Spleen (tissue), 11 donors: ENCODE measurements at regions not wholly inside any gene's neighbourhood (a gene's known extent, or its start where the extent isn't known, plus 50 kb on each side); places are given as distances from the start of the nearest gene placed in this dataset.

Experiments
- DNase-seq: peaks from one replicate; pipeline ENCODE4 v3.0.0-alpha.2; 2020
- H3K27ac ChIP-seq, 8 donors: fragments of 200-600 bp; sonication (generic) in 7 of 8; 1 replicate in 4 of 8; 2 replicates in 4 of 8; pipeline versions ENCODE4 v1.5.0 to v1.8.0; 2016 to 2021; ENCODE audit warnings: inconsistent platforms in 4 of 8, mild to moderate bottlenecking in 4 of 8, moderate library complexity in 1 of 8
- H3K27me3 ChIP-seq, 7 donors: fragments of 200-600 bp; sonication (generic) in 6 of 7; replicated peaks in 1 of 7; 1 replicate in 4 of 7; 2 replicates in 3 of 7; pipeline versions ENCODE4 v1.5.0 to v1.8.0; 2016 to 2021; ENCODE audit warnings: inconsistent platforms in 3 of 7, mild to moderate bottlenecking in 1 of 7
- H3K36me3 ChIP-seq, 6 donors: fragments of 200-600 bp; sonication (generic) in 5 of 6; 1 replicate in 4 of 6; 2 replicates in 2 of 6; pipeline versions ENCODE4 v1.5.0 to v1.8.0; 2016 to 2021; ENCODE audit warnings: inconsistent platforms in 2 of 6
- H3K4me1 ChIP-seq, 6 donors: fragments of 200-600 bp; sonication (generic) in 5 of 6; 1 replicate in 3 of 6; 2 replicates in 3 of 6; pipeline versions ENCODE4 v1.5.0 to v1.8.0; 2016 to 2021; ENCODE audit warnings: inconsistent platforms in 3 of 6
- H3K4me3 ChIP-seq, 8 donors: fragments of 200-600 bp; sonication (generic) in 7 of 8; 1 replicate in 4 of 8; 2 replicates in 4 of 8; pipeline versions ENCODE4 v1.5.0 to v1.8.0; 2016 to 2021; ENCODE audit warnings: inconsistent platforms in 4 of 8, mild to moderate bottlenecking in 4 of 8, moderate library complexity in 2 of 8
- H3K9me3 ChIP-seq, 8 donors: fragments of 200-600 bp; sonication (generic) in 7 of 8; 1 replicate in 4 of 8; 2 replicates in 4 of 8; pipeline versions ENCODE4 v1.5.0 to v1.8.0; 2016 to 2021; ENCODE audit warnings: inconsistent platforms in 4 of 8
- POLR2A ChIP-seq, 3 donors: fragments of 450-650 bp; IDR thresholded peaks; one replicate each; pipeline ENCODE4 v1.5.1; 2017; ENCODE audit warnings: antibody characterized with exemption in 3 of 3, mild to moderate bottlenecking in 1 of 3
- POLR2AphosphoS5 ChIP-seq, 3 donors: sonication (generic); formaldehyde crosslinking; IDR thresholded peaks; one replicate each; pipeline ENCODE4 v1.5.1; 2017; ENCODE audit warnings: antibody characterized with exemption in 3 of 3
- WGBS, 5 donors: extraction: QIAGEN DNeasy Blood & Tissue Kit in 3 of 5; methylation state at CpG; one replicate each; pipeline versions ENCODE4 v1.1.5 to v1.1.7; 2013 to 2018; 5-methylcytosine and 5-hydroxymethylcytosine counted together
- intact Hi-C: fragments of 100-400 bp; cut with DNase I; formaldehyde crosslinking; loops from one replicate; pipeline ENCODE4 v1.15.0; 2023; ENCODE audit warnings: low total_unique reads
- TF ChIP-seq, protein P1 (sequence below), 11 experiments: fragments of 200-600 bp in 7 of 11; fragments of 450-650 bp in 4 of 11; sonication (generic) in 4 of 11; IDR thresholded peaks in 8 of 11; conservative IDR thresholded peaks in 3 of 11; 1 replicate in 7 of 11; 2 replicates in 4 of 11; pipeline versions ENCODE4 v1.4.0 to v1.8.0; 2016 to 2021; ENCODE audit warnings: antibody characterized with exemption in 11 of 11, inconsistent platforms in 4 of 11, mild to moderate bottlenecking in 1 of 11
- donor health status: healthy with polysubstance abuse.
- donor health status: DM: no; HTN: no; CAD: no; lungs with moderate emphysema.
- donor health status: DM: no; HTN: no; CAD: no.
- donor health status: Bipolar disorder and iron deficiency.
- donor health status: healthy.
- donor health status: DM: no; HTN: no; CAD: no.
- donor health status: DM: yes; HTN: yes; CAD: no.

DNA sequence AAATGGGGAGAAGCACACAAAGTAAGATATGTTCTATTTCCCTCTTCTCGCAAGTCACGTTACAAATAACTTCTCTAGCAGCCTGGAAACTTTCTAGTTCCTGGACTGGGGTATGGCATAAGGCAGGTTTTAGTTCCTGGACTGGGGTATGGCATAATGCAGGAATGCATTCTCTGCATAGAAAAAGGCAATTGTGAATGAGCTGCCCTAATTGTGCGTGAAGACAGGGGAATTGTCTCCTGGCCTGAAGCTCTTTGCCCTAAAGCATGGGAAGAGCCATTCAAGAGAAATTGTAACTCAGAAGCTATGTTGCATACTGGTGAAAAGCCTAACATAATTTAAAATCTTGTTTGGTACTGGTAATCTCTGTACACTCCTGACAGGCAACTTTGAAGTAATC, 54.3 kb upstream of the CBLB start:
- DNase-seq = no peak
- no peak overlapping the region for H3K27ac ChIP-seq
- peaks cover 0 to 17% (median 6%) of the 10 kb centered on the region in 8 donors for H3K9me3 ChIP-seq
- no peaks in the 10 kb centered on the region for H3K36me3 ChIP-seq
- intact Hi-C loops = no loop called here
- H3K27me3 ChIP-seq = no peaks in the 10 kb centered on the region
- no peak overlapping the region for H3K4me3 ChIP-seq
- TF ChIP-seq, protein P1, sequence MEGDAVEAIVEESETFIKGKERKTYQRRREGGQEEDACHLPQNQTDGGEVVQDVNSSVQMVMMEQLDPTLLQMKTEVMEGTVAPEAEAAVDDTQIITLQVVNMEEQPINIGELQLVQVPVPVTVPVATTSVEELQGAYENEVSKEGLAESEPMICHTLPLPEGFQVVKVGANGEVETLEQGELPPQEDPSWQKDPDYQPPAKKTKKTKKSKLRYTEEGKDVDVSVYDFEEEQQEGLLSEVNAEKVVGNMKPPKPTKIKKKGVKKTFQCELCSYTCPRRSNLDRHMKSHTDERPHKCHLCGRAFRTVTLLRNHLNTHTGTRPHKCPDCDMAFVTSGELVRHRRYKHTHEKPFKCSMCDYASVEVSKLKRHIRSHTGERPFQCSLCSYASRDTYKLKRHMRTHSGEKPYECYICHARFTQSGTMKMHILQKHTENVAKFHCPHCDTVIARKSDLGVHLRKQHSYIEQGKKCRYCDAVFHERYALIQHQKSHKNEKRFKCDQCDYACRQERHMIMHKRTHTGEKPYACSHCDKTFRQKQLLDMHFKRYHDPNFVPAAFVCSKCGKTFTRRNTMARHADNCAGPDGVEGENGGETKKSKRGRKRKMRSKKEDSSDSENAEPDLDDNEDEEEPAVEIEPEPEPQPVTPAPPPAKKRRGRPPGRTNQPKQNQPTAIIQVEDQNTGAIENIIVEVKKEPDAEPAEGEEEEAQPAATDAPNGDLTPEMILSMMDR (IDR thresholded peaks at IDR 0.05 in 8 of 11, conservative IDR thresholded peaks at IDR 0.05 in 3 of 11) = no peak
- TF ChIP-seq POLR2A (IDR thresholded peaks at IDR 0.05) = no peak
- no peak for TF ChIP-seq POLR2AphosphoS5 (IDR thresholded peaks at IDR 0.05)
- H3K4me1 ChIP-seq = no peaks in the 10 kb centered on the region
- WGBS, 5 donors = 95 to 98% (median 97%) methylated on average over 3 of the region's 3 CpGs

DNA sequence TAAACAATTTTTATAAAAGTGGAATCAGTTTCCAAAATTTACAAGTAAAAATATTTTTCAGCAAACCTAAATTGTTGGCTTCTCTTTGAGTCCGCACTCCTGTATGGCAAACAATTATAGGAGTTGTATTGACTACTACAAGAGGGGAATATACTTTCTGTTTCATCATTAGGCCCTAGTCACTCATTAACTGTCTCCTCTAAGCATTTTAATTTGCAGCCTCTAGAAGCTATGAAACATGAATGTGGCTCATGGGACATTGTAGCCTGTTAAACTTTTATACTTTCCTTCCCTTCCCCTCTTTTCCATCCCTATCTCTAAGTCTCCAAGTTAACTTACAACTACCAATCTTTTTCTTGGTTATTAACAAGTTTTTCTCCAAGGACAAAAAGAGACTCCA, 58.9 kb upstream of the CBLB start:
- H3K27me3 ChIP-seq = no peaks in the 10 kb centered on the region
- WGBS, 5 donors = 93 to 100% (median 100%) methylated on average over 1 of the region's 1 CpG
- intact Hi-C loops = no loop called here
- no peak for TF ChIP-seq POLR2AphosphoS5 (IDR thresholded peaks at IDR 0.05)
- no peak for TF ChIP-seq POLR2A (IDR thresholded peaks at IDR 0.05)
- TF ChIP-seq, protein P1 (IDR thresholded peaks at IDR 0.05 in 8 of 11, conservative IDR thresholded peaks at IDR 0.05 in 3 of 11) = no peak
- H3K4me3 ChIP-seq = no peak overlapping the region
- H3K36me3 ChIP-seq = no peaks in the 10 kb centered on the region
- H3K4me1 ChIP-seq = no peaks in the 10 kb centered on the region
- no peak for DNase-seq
- H3K27ac ChIP-seq = no peak overlapping the region
- no peaks in the 10 kb centered on the region for H3K9me3 ChIP-seq

- H3K9me3 ChIP-seq = no peaks in the 10 kb centered on the region
- H3K27me3 ChIP-seq = no peaks in the 10 kb centered on the region
- 75 to 86% (median 82%) methylated on average over 3 of the region's 3 CpGs for WGBS, 5 donors
- H3K4me1 ChIP-seq = no peaks in the 10 kb centered on the region
- no peak overlapping the region for H3K27ac ChIP-seq
- DNase-seq = no peak
- no peak overlapping the region for H3K4me3 ChIP-seq
- intact Hi-C loops = no loop called here
- TF ChIP-seq POLR2AphosphoS5 (IDR thresholded peaks at IDR 0.05) (no peak), POLR2A (IDR thresholded peaks at IDR 0.05) (no peak)
- TF ChIP-seq, protein P1 (IDR thresholded peaks at IDR 0.05 in 8 of 11, conservative IDR thresholded peaks at IDR 0.05 in 3 of 11) = no peak
- no peaks in the 10 kb centered on the region for H3K36me3 ChIP-seq
Measured at GRCh38 chr3:105930733-105931132, 61.9 kb upstream of the CBLB start.

GRCh38 chr3:105931500-105931899, 62.7 kb upstream of the CBLB start:
- no peaks in the 10 kb centered on the region for H3K4me1 ChIP-seq
- intact Hi-C loops = no loop called here
- DNase-seq = no peak
- no peaks in the 10 kb centered on the region for H3K36me3 ChIP-seq
- no peaks in the 10 kb centered on the region for H3K9me3 ChIP-seq
- 76 to 82% (median 80%) methylated on average over 2 of the region's 2 CpGs for WGBS, 5 donors
- no peak overlapping the region for H3K27ac ChIP-seq
- no peak overlapping the region for H3K4me3 ChIP-seq
- H3K27me3 ChIP-seq = no peaks in the 10 kb centered on the region
- no peak for TF ChIP-seq POLR2AphosphoS5 (IDR thresholded peaks at IDR 0.05)

GRCh38 chr3:105933871-105934270, 65.1 kb upstream of the CBLB start:
- 80 to 88% (median 85%) methylated on average over 4 of the region's 4 CpGs for WGBS, 5 donors
- intact Hi-C loops = no loop called here
- Histone ChIP-seq H3K36me3 (no peaks in the 10 kb centered on the region), H3K27me3 (no peaks in the 10 kb centered on the region), H3K27ac (no peak overlapping the region), H3K4me3 (no peak overlapping the region), H3K9me3 (no peaks in the 10 kb centered on the region), H3K4me1 (peaks cover 0 to 15% (median 8%) of the 10 kb centered on the region in 6 donors)
- no peak for DNase-seq
- TF ChIP-seq, protein P1 (IDR thresholded peaks at IDR 0.05 in 8 of 11, conservative IDR thresholded peaks at IDR 0.05 in 3 of 11) = no peak
- TF ChIP-seq POLR2AphosphoS5 (IDR thresholded peaks at IDR 0.05) = no peak
- TF ChIP-seq POLR2A (IDR thresholded peaks at IDR 0.05) = no peak
